ENCODE measurements at regions not wholly inside any gene's neighbourhood (a gene's known extent, or its start where the extent isn't known, plus 50 kb on each side); places are given as distances from the start of the nearest gene placed in this dataset.

- Mint-ChIP-seq H3K4me1 (no peaks in the 10 kb centered on the region), H3K27me3 (no peaks in the 10 kb centered on the region), H3K9me3 (peaks cover 0 to 2% (median 2%) of the 10 kb centered on the region in 3 donors), H3K27ac (no peak overlapping the region), H3K4me3 (no peak overlapping the region), H3K36me3 (no peaks in the 10 kb centered on the region)
Measured at GRCh38 chr3:105997800-105998526, 129.2 kb upstream of the CBLB start.

- no peak overlapping the region for H3K27ac Mint-ChIP-seq
- H3K4me3 Mint-ChIP-seq = no peak overlapping the region
- peaks cover 0 to 2% (median 0%) of the 10 kb centered on the region in 3 donors for H3K4me1 Mint-ChIP-seq
- peaks cover 0 to 2% (median 2%) of the 10 kb centered on the region in 3 donors for H3K9me3 Mint-ChIP-seq
- no peaks in the 10 kb centered on the region for H3K27me3 Mint-ChIP-seq
- no peaks in the 10 kb centered on the region for H3K36me3 Mint-ChIP-seq
Measured at GRCh38 chr3:105999856-106000255, 131.0 kb upstream of the CBLB start.

- H3K9me3 Mint-ChIP-seq = peaks cover 0 to 2% (median 0%) of the 10 kb centered on the region in 3 donors
- H3K27ac Mint-ChIP-seq = peak overlapping the region in 1 of 3 donors; percentile 26
- no peak overlapping the region for H3K4me3 Mint-ChIP-seq
- H3K36me3 Mint-ChIP-seq = no peaks in the 10 kb centered on the region
- peaks cover 0 to 2% (median 0%) of the 10 kb centered on the region in 3 donors for H3K4me1 Mint-ChIP-seq
- H3K27me3 Mint-ChIP-seq = no peaks in the 10 kb centered on the region
Measured at GRCh38 chr3:106001923-106002322, 133.1 kb upstream of the CBLB start.

- Mint-ChIP-seq H3K4me3 (peak overlapping the region in 2 of 4 donors; percentile 34 to 37), H3K9me3 (peaks cover 0 to 1% (median 0%) of the 10 kb centered on the region in 3 donors), H3K27me3 (no peaks in the 10 kb centered on the region), H3K27ac (peak overlapping the region in 1 of 3 donors; percentile 21), H3K36me3 (peaks cover 2% of the 10 kb centered on the region), H3K4me1 (peaks cover 0 to 2% (median 0%) of the 10 kb centered on the region in 3 donors)
Measured at GRCh38 chr3:106004137-106004681, 135.4 kb upstream of the CBLB start.

DNA sequence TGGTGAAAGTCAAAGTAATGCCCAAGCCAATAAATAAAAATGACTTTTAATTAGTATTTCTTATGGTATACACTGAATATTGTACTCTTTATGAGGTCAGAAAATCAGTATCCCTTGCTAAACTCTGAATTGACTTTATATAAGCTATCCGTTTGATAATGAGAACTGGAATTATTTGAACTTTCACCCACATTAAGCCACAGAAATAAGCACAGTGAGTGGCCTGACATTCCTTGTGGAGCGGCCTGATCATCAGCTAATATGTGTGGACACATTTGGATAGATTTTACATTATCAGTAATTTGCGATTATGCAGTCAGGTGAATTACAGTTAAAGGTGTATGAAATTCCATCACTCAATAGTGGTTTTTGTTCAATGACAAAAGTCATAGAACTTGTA, 136.0 kb upstream of the CBLB start:
- Mint-ChIP-seq H3K27me3 (no peaks in the 10 kb centered on the region), H3K27ac (peak overlapping the region in 1 of 3 donors; percentile 21), H3K4me1 (peaks cover 0 to 2% (median 0%) of the 10 kb centered on the region in 3 donors), H3K36me3 (peaks cover 2% of the 10 kb centered on the region), H3K9me3 (no peaks in the 10 kb centered on the region), H3K4me3 (no peak overlapping the region)

- Mint-ChIP-seq H3K4me1 (peaks cover 0 to 2% (median 2%) of the 10 kb centered on the region in 3 donors), H3K9me3 (no peaks in the 10 kb centered on the region), H3K27ac (no peak overlapping the region), H3K27me3 (no peaks in the 10 kb centered on the region), H3K4me3 (no peak overlapping the region), H3K36me3 (peaks cover 2% of the 10 kb centered on the region)
Measured at GRCh38 chr3:106006001-106006400, 137.2 kb upstream of the CBLB start.

DNA sequence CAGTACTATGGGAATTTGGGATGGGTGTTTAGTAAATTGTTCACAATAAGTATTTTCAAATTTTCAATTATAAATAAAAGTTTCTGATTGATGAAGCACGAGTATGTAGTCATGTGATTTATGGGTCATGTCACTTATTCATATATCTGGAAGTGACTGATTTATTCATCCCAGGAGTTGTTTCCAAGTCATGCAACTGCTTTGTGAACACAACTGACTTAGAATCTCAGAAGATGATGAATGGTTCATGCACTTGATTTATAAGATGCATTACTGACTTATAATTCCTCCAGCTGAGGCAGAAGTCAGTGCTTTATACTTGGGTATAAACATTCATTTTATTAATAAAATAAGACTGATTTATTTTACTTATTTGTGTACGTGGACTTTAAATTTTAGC, 137.8 kb upstream of the CBLB start:
- Mint-ChIP-seq H3K36me3 (peaks cover 2% of the 10 kb centered on the region), H3K4me3 (no peak overlapping the region), H3K27ac (no peak overlapping the region), H3K9me3 (no peaks in the 10 kb centered on the region), H3K4me1 (peaks cover 0 to 2% (median 2%) of the 10 kb centered on the region in 3 donors), H3K27me3 (no peaks in the 10 kb centered on the region)

DNA sequence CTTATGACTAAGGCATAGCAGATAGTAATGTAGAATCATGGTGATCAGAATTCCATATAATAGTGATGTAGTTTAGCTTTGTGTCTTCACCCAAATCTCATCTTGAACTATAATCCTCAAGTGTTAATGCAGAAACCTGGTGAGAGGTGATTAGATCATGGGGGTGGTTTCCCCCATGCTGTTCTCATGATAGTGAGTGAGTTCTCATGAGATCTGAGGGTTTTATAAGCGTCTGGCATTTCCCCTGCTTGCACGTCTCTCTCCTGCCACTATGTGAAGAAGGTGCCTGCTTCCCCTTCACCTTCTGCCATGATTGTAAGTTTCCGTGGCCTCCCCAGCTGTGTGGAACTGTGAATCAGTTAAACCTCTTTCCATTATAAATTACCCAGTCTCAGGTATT, 138.7 kb upstream of the CBLB start:
- H3K4me1 Mint-ChIP-seq = peaks cover 0 to 2% (median 2%) of the 10 kb centered on the region in 3 donors
- H3K27ac Mint-ChIP-seq = no peak overlapping the region
- no peaks in the 10 kb centered on the region for H3K9me3 Mint-ChIP-seq
- no peaks in the 10 kb centered on the region for H3K27me3 Mint-ChIP-seq
- H3K4me3 Mint-ChIP-seq = no peak overlapping the region
- peaks cover 2% of the 10 kb centered on the region for H3K36me3 Mint-ChIP-seq

DNA sequence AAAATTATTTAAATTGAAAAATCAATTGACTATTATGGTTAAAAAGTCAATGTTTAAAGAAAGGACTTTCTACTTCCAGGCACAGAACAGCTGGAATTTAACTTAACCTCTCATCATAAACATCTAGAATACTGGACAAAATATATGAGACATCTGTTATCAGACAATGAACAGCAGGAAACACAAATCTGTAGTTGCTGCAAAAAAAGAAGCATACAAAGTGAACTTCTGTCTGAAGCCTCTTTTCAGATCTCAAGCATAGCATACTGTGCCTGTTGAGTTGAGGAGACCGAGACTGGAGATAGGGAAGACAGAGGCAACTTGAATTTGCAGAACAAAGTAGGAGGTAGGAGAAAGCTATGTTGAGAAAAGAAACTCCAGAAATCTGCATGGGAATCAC, 140.0 kb upstream of the CBLB start:
- H3K27ac Mint-ChIP-seq = no peak overlapping the region
- no peak overlapping the region for H3K4me3 Mint-ChIP-seq
- no peaks in the 10 kb centered on the region for H3K27me3 Mint-ChIP-seq
- peaks cover 2% of the 10 kb centered on the region for H3K36me3 Mint-ChIP-seq
- no peaks in the 10 kb centered on the region for H3K9me3 Mint-ChIP-seq
- peaks cover 0 to 2% (median 2%) of the 10 kb centered on the region in 3 donors for H3K4me1 Mint-ChIP-seq

DNA sequence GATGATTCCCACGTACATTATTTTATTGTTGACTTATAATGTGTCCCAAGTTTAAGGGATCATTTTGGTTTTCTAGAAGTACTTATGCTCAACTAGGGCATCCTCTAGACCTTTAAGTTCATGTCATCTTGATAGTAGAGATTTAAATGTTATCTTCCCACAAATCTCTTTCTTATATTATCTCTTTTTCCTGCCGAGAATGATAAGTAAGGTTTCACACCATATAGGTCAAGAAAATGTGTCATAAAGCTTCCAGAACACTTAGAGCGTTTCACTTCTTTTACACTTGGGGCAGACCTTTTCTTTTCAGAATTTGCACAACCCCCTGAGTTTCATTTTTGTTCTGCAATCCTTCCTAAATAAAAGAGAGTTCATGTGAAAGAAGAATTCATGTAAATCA, 142.0 kb upstream of the CBLB start:
- peaks cover 6 to 10% (median 10%) of the 10 kb centered on the region in 3 donors for H3K4me1 Mint-ChIP-seq
- no peak overlapping the region for H3K27ac Mint-ChIP-seq
- H3K27me3 Mint-ChIP-seq = no peaks in the 10 kb centered on the region
- H3K9me3 Mint-ChIP-seq = no peaks in the 10 kb centered on the region
- H3K36me3 Mint-ChIP-seq = peaks cover 2% of the 10 kb centered on the region
- no peak overlapping the region for H3K4me3 Mint-ChIP-seq

DNA sequence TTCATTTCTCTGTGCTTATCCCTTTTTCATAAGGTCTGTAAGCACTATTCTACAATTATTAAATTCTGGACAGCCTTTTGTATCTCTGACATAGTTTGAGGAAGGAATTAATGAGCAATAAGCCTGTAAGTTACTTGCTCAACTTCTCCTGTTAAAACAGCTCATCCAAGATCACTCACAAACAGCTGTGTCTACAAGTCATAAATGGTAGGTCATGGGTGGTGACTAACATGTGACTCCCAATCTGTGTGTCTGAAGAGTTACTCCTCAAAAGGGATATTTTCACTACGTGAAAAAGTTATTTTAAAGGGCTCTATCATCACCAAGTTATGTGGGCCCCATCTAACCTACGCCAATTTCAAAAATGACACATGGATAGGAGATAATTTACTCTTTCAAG, 145.2 kb upstream of the CBLB start:
- no peak overlapping the region for H3K27ac Mint-ChIP-seq

DNA sequence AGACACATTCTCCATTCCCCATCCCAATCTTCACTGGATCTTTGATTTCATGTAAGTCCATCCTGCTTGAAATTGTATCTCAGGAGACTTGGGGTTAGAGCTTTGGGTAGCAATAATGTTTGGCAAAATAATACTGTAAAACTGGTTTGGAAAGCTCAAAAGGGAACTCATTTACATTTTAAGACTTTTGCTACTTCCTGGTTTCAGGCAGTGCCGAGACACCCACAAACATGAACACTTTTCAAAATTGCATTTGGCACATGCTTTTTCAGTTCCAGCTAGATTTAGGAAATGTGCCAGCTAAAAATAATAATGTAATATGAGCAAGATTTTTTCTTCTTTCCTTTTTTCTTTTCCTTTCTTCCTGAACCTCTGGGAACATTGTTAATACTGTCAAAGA, 145.7 kb upstream of the CBLB start:
- H3K4me1 Mint-ChIP-seq = peaks cover 6 to 12% (median 10%) of the 10 kb centered on the region in 3 donors
- no peaks in the 10 kb centered on the region for H3K36me3 Mint-ChIP-seq
- no peaks in the 10 kb centered on the region for H3K27me3 Mint-ChIP-seq
- H3K9me3 Mint-ChIP-seq = no peaks in the 10 kb centered on the region
- H3K4me3 Mint-ChIP-seq = no peak overlapping the region
- no peak overlapping the region for H3K27ac Mint-ChIP-seq

More for the DNA sequence above, 145.2 kb upstream of the CBLB start:
- peaks cover 6 to 12% (median 10%) of the 10 kb centered on the region in 3 donors for H3K4me1 Mint-ChIP-seq
- no peaks in the 10 kb centered on the region for H3K9me3 Mint-ChIP-seq
- H3K36me3 Mint-ChIP-seq = no peaks in the 10 kb centered on the region
- no peak overlapping the region for H3K4me3 Mint-ChIP-seq
- no peaks in the 10 kb centered on the region for H3K27me3 Mint-ChIP-seq

DNA sequence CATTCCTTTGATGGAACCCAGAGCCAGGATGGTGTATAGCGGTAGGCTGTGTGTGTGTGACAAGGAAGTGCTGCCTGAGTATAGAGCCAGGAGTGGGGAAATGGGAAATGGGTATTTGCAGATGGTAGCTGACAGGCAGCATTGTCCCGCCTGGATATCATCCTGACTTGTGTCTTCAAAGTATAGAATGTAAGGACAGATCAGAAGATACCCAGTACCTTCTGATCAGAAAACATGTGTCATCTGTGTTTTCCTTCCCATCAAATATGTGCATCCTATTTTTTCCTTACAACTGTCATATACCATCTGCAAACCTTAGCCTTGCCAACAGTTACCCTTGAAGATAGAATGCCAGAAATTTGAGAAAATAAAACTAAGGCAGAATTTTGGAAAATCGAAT, 146.2 kb upstream of the CBLB start:
- Mint-ChIP-seq H3K36me3 (no peaks in the 10 kb centered on the region), H3K4me3 (no peak overlapping the region), H3K27me3 (no peaks in the 10 kb centered on the region), H3K27ac (peak overlapping the region in 1 of 3 donors; percentile 6), H3K9me3 (no peaks in the 10 kb centered on the region), H3K4me1 (peaks cover 6 to 12% (median 10%) of the 10 kb centered on the region in 3 donors)

- no peak overlapping the region for H3K4me3 Mint-ChIP-seq
- no peaks in the 10 kb centered on the region for H3K9me3 Mint-ChIP-seq
- H3K27ac Mint-ChIP-seq = no peak overlapping the region
- H3K27me3 Mint-ChIP-seq = no peaks in the 10 kb centered on the region
- H3K36me3 Mint-ChIP-seq = no peaks in the 10 kb centered on the region
- peaks cover 6 to 12% (median 8%) of the 10 kb centered on the region in 3 donors for H3K4me1 Mint-ChIP-seq
Measured at GRCh38 chr3:106018102-106018501, 149.3 kb upstream of the CBLB start.

- Mint-ChIP-seq H3K27ac (no peak overlapping the region), H3K4me1 (peaks cover 6 to 11% (median 8%) of the 10 kb centered on the region in 3 donors), H3K4me3 (no peak overlapping the region), H3K27me3 (no peaks in the 10 kb centered on the region), H3K9me3 (no peaks in the 10 kb centered on the region), H3K36me3 (no peaks in the 10 kb centered on the region)
Measured at GRCh38 chr3:106018929-106019550, 150.2 kb upstream of the CBLB start.
